OCI-LY3 (cell line): ENCODE measurements at regions not wholly inside any gene's neighbourhood (a gene's known extent, or its start where the extent isn't known, plus 50 kb on each side); places are given as distances from the start of the nearest gene placed in this dataset.

Experiments used
- H2AFZ ChIP-seq: fragments of 200-600, 300-600 bp; shearing (Covaris generic); 2 replicates; pipeline ENCODE4 v1.6.0; 2014; ENCODE audit warnings: antibody characterized with exemption, low read depth, low read length
- H3K27ac ChIP-seq: fragments of 200-600, 300-600 bp; sonication (generic); 2 replicates; pipeline ENCODE4 v1.5.1; 2014; ENCODE audit warnings: mild to moderate bottlenecking, low read length, moderate library complexity, mixed read lengths
- H3K27me3 ChIP-seq: fragments of 200-600, 300-600 bp; sonication (generic); 2 replicates; pipeline ENCODE4 v1.6.1; 2014; ENCODE audit warnings: low read depth, low read length, mixed read lengths
- H3K36me3 ChIP-seq: fragments of 200-600, 300-600 bp; sonication (generic); replicated peaks from 2 replicates; pipeline ENCODE3; 2014; ENCODE audit warnings: low read depth, low read length, mixed read lengths
- H3K4me1 ChIP-seq: fragments of 300-600, 200-600 bp; sonication (generic); 2 replicates; pipeline ENCODE4 v1.6.1; 2014; ENCODE audit warnings: low read length, mixed read lengths
- H3K4me2 ChIP-seq: fragments of 200-600, 300-600 bp; sonication (generic); 2 replicates; pipeline ENCODE4 v1.6.1; 2014; ENCODE audit warnings: low read length, mixed read lengths
- H3K4me3 ChIP-seq: fragments of 300-600, 200-600 bp; sonication (generic); 2 replicates; pipeline ENCODE4 v1.5.1; 2014; ENCODE audit warnings: antibody characterized with exemption, mild to moderate bottlenecking, low read length, moderate library complexity
- H3K79me2 ChIP-seq: fragments of 300-600, 200-600 bp; shearing (Covaris generic); 2 replicates; pipeline ENCODE4 v1.6.1; 2014; ENCODE audit warnings: mild to moderate bottlenecking, low read length, mixed read lengths
- H3K9ac ChIP-seq: fragments of 300-600, 200-600 bp; shearing (Covaris generic); 2 replicates; pipeline ENCODE4 v1.6.0; 2014; ENCODE audit warnings: mild to moderate bottlenecking, low read length, moderate library complexity
- H3K9me3 ChIP-seq: fragments of 200-600, 300-600 bp; shearing (Covaris generic); 2 replicates; pipeline ENCODE4 v1.6.1; 2014; ENCODE audit warnings: low read length, mixed read lengths; ENCODE audit not compliant: insufficient read depth
- H4K20me1 ChIP-seq: fragments of 200-600, 300-600 bp; sonication (generic); 2 replicates; pipeline ENCODE4 v1.6.1; 2016; ENCODE audit warnings: low read length, mixed read lengths; ENCODE audit not compliant: insufficient read depth
- CTCF ChIP-seq: fragments of 200-600, 300-600 bp; sonication (generic); IDR thresholded peaks from 2 replicates; pipeline ENCODE4 v1.5.1; 2014; ENCODE audit warnings: antibody characterized with exemption, low read length, low read depth
- EZH2phosphoT487 ChIP-seq: fragments of 200-600 bp; shearing (Covaris generic); IDR thresholded peaks from 2 replicates; pipeline ENCODE4 v1.6.1; 2018; ENCODE audit warnings: antibody characterized with exemption, mixed run types, low read depth

DNA sequence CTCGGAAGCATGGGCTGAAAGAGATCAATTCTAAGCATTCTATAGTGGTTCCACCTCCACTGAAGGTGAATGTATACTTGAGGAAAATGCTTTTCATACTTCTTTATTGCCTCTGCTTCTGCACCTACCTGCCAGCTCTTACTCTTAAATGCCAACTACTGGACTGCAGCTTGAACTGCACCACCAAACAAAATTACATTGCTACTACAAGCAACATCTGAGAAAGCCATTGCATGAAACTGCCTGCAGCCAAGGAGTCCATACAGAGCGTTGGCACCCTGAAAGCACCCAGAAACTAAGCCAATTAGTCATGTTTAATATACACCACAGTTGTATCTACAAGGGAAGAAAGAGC, 440.9 kb downstream of the BTBD3 start:
- H2AFZ ChIP-seq = no peak overlapping the region
- no peak overlapping the region for H3K27ac ChIP-seq
- H3K9ac ChIP-seq = no peak overlapping the region
- TF ChIP-seq EZH2phosphoT487 (no peak), CTCF (no peak)
- no peak overlapping the region for H3K4me3 ChIP-seq
- no peak overlapping the region for H3K4me2 ChIP-seq
- H3K79me2 ChIP-seq = no peaks in the 10 kb centered on the region
- H3K4me1 ChIP-seq = no peaks in the 10 kb centered on the region
- no peaks in the 10 kb centered on the region for H3K36me3 ChIP-seq
- H4K20me1 ChIP-seq = no peaks in the 10 kb centered on the region
- H3K27me3 ChIP-seq = no peaks in the 10 kb centered on the region
- H3K9me3 ChIP-seq = no peaks in the 10 kb centered on the region

- Histone ChIP-seq H3K4me1 (no peaks in the 10 kb centered on the region), H3K79me2 (no peaks in the 10 kb centered on the region), H4K20me1 (no peaks in the 10 kb centered on the region), H3K27ac (no peak overlapping the region), H3K9me3 (no peaks in the 10 kb centered on the region), H3K9ac (no peak overlapping the region), H2AFZ (no peak overlapping the region), H3K27me3 (no peaks in the 10 kb centered on the region), H3K36me3 (no peaks in the 10 kb centered on the region), H3K4me3 (no peak overlapping the region), H3K4me2 (no peak overlapping the region)
- no peak for TF ChIP-seq EZH2phosphoT487
- no peak for TF ChIP-seq CTCF
Measured at GRCh38 chr20:12371990-12372389, 454.3 kb downstream of the BTBD3 start.

GRCh38 chr20:12372557-12372956, 454.9 kb downstream of the BTBD3 start:
- Histone ChIP-seq H3K9ac (no peak overlapping the region), H4K20me1 (no peaks in the 10 kb centered on the region), H3K79me2 (no peaks in the 10 kb centered on the region), H2AFZ (no peak overlapping the region), H3K9me3 (no peaks in the 10 kb centered on the region), H3K4me1 (no peaks in the 10 kb centered on the region), H3K36me3 (no peaks in the 10 kb centered on the region), H3K4me2 (no peak overlapping the region), H3K4me3 (no peak overlapping the region), H3K27me3 (no peaks in the 10 kb centered on the region), H3K27ac (no peak overlapping the region)
- TF ChIP-seq EZH2phosphoT487 = no peak
- TF ChIP-seq CTCF = no peak

DNA sequence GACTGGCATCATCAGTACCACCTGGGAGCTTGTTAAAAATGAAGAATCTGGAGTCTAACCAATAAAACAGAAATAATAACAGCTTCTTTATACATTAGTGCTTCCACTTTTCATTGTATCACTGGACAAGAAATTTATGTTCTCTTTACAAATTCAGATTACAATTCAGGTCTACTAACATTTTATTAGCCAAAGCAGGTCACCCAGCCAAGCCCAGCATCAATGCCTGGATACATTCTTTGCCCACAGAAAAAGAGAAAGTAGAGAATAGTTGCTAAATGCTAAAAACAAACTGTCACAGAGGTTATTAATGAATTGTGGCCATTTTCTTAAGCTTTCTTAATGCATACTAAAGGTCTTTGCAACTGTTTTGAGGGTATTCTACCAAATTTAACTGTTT, 458.3 kb downstream of the BTBD3 start:
- H3K9me3 ChIP-seq = no peaks in the 10 kb centered on the region
- H4K20me1 ChIP-seq = no peaks in the 10 kb centered on the region
- H3K27ac ChIP-seq = no peak overlapping the region
- H3K27me3 ChIP-seq = no peaks in the 10 kb centered on the region
- no peaks in the 10 kb centered on the region for H3K79me2 ChIP-seq
- H3K4me2 ChIP-seq = no peak overlapping the region
- no peak overlapping the region for H2AFZ ChIP-seq
- H3K9ac ChIP-seq = no peak overlapping the region
- no peak for TF ChIP-seq CTCF
- TF ChIP-seq EZH2phosphoT487 = no peak
- H3K4me3 ChIP-seq = no peak overlapping the region
- no peaks in the 10 kb centered on the region for H3K36me3 ChIP-seq
- no peaks in the 10 kb centered on the region for H3K4me1 ChIP-seq
